ENCODE measurements at regions not wholly inside any gene's neighbourhood (a gene's known extent, or its start where the extent isn't known, plus 50 kb on each side); places are given as distances from the start of the nearest gene placed in this dataset.

DNA sequence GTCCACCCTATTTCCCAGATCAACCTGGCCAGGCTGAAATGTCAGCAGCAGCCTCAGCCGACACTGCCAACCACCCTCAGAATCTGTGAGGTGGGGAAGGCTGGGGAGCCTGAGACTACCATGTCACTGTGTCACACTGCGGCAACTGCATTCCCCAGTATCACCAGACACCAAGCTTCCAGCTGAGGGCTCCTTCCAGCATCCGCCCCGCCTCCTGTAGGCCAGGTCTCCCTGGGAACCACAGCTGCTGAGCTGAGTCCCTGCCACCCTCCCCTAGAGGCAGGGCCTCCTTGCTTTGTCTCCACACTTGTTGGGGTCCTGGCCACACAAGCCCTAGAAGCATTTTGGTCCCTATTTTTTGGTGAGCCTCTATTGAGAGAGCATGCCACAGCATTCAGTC, 115.7 kb downstream of the UNC5CL start:
- TF ChIP-seq, protein P1, sequence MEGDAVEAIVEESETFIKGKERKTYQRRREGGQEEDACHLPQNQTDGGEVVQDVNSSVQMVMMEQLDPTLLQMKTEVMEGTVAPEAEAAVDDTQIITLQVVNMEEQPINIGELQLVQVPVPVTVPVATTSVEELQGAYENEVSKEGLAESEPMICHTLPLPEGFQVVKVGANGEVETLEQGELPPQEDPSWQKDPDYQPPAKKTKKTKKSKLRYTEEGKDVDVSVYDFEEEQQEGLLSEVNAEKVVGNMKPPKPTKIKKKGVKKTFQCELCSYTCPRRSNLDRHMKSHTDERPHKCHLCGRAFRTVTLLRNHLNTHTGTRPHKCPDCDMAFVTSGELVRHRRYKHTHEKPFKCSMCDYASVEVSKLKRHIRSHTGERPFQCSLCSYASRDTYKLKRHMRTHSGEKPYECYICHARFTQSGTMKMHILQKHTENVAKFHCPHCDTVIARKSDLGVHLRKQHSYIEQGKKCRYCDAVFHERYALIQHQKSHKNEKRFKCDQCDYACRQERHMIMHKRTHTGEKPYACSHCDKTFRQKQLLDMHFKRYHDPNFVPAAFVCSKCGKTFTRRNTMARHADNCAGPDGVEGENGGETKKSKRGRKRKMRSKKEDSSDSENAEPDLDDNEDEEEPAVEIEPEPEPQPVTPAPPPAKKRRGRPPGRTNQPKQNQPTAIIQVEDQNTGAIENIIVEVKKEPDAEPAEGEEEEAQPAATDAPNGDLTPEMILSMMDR (IDR thresholded peaks at IDR 0.05 in 4 of 5, conservative IDR thresholded peaks at IDR 0.05 in 1 of 5), result no peak
- TF ChIP-seq POLR2A (IDR thresholded peaks at IDR 0.05), result no peak
